ENCODE measurements at regions not wholly inside any gene's neighbourhood (a gene's known extent, or its start where the extent isn't known, plus 50 kb on each side); places are given as distances from the start of the nearest gene placed in this dataset.

- no peak for TF ChIP-seq POLR2A (IDR thresholded peaks at IDR 0.05)
- TF ChIP-seq CTCF (IDR thresholded peaks at IDR 0.05): no peak
Observed at GRCh38 chr5:74326571-74327338, 313.8 kb downstream of the ENC1 start.

All from ovary (tissue), 3 donors.